HEK293T (cell line): ENCODE measurements at regions not wholly inside any gene's neighbourhood (a gene's known extent, or its start where the extent isn't known, plus 50 kb on each side); places are given as distances from the start of the nearest gene placed in this dataset.

Source experiments
- ARNT ChIP-seq: fragments of 450-650 bp; IDR thresholded peaks from 2 replicates; pipeline ENCODE4 v1.6.1; 2017; ENCODE audit warnings: mild to moderate bottlenecking
- ELF4 ChIP-seq: fragments of 450-650 bp; IDR thresholded peaks from 2 replicates; pipeline ENCODE4 v1.6.1; 2017; ENCODE audit warnings: antibody characterized with exemption
- SUZ12 ChIP-seq: fragments of 450-650 bp; IDR thresholded peaks from 2 replicates; pipeline ENCODE4 v1.6.1; 2016; ENCODE audit warnings: mild to moderate bottlenecking

DNA sequence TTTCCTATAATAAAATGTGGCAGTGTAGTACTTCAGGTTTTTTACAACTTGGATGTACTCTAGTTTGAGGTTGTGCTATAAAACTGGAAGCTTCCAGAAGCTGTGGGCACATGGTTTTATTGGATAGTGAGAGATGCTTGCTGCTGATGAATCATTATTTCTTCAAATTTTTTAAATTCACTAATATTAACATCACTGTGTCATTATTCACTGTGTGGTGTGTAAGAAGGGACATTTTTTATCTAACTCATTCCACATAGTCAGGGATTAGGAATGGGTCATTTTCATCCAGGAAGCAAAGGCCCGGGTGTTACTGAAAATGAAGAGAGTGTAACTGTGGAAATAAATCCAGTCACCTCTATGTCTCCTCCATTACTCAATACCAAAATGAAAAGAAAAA, 421.0 kb downstream of the TENT5A start:
- TF ChIP-seq SUZ12 (no peak), ELF4 (no peak), ARNT (no peak)
